ENCODE measurements at regions not wholly inside any gene's neighbourhood (a gene's known extent, or its start where the extent isn't known, plus 50 kb on each side); places are given as distances from the start of the nearest gene placed in this dataset.

GRCh38 chr12:105538880-105539279 is 208.4 kb downstream of the C12orf75 start:
- no peaks in the 10 kb centered on the region for H3K4me1 ChIP-seq (ENCODE audit: control insufficient read depth in 1 of 2, insufficient read depth in 2 of 2, low read length in 2 of 2)

GRCh38 chr12:105539735-105540134 is 209.2 kb downstream of the C12orf75 start:
- H3K27ac ChIP-seq (ENCODE audit: low read depth in 1 of 2, low read length in 2 of 2) = no peak overlapping the region
- no peak overlapping the region for H3K9ac ChIP-seq (ENCODE audit: insufficient read depth, low read length, poor library complexity, severe bottlenecking)
- H3K4me3 ChIP-seq (replicated peaks in 1 of 3; ENCODE audit: low read depth in 2 of 3, low read length in 3 of 3) = no peak overlapping the region
- no peaks in the 10 kb centered on the region for H4K20me1 ChIP-seq (ENCODE audit: insufficient read depth, low read length)
- no peak overlapping the region for H2AFZ ChIP-seq (ENCODE audit: insufficient read depth, low read depth, low read length, poor library complexity, severe bottlenecking)
- no peaks in the 10 kb centered on the region for H3K27me3 ChIP-seq (ENCODE audit: control insufficient read depth in 2 of 2, insufficient read depth in 2 of 2, low read length in 2 of 2)
- H3K4me1 Mint-ChIP-seq = no peaks in the 10 kb centered on the region
- intact Hi-C loops (cut with micrococcal nuclease) = no loop called here
- H3K4me3 Mint-ChIP-seq = no peak overlapping the region
- H3K4me1 ChIP-seq (ENCODE audit: control insufficient read depth in 1 of 2, insufficient read depth in 2 of 2, low read length in 2 of 2) = no peaks in the 10 kb centered on the region
- no peak overlapping the region for H3K27ac Mint-ChIP-seq
- H3K9me3 ChIP-seq (replicated peaks in 1 of 2; ENCODE audit: control insufficient read depth in 1 of 2, insufficient read depth in 1 of 2, low read length in 2 of 2) = peaks cover 5 to 9% of the 10 kb centered on the region in 2 donors
- no peak for TF ChIP-seq CTCF (IDR thresholded peaks at IDR 0.05)
- no peaks in the 10 kb centered on the region for H3K79me2 ChIP-seq (ENCODE audit: insufficient read depth, low read length)
- H3K36me3 ChIP-seq (replicated peaks in 1 of 2; ENCODE audit: control insufficient read depth in 1 of 2, insufficient read depth in 2 of 2, low read length in 2 of 2) = no peaks in the 10 kb centered on the region
- DNase-seq = no peak
- H3K4me2 ChIP-seq (replicated peaks; ENCODE audit: extremely low read depth, low read length, poor library complexity, severe bottlenecking) = no peak overlapping the region
- peaks cover 4 to 28% (median 10%) of the 10 kb centered on the region in 7 donors for H3K9me3 Mint-ChIP-seq
- peaks cover 2 to 7% (median 5%) of the 10 kb centered on the region in 3 donors for H3K27me3 Mint-ChIP-seq (ENCODE audit: low read depth in 3 of 3)
- WGBS (ENCODE audit: insufficient coverage) = 61% methylated on average over 3 of the region's 3 CpGs
- H3K36me3 Mint-ChIP-seq = no peaks in the 10 kb centered on the region

More at GRCh38 chr12:105538880-105539279, 208.4 kb downstream of the C12orf75 start:
- TF ChIP-seq CTCF (IDR thresholded peaks at IDR 0.05) = no peak
- Histone ChIP-seq H2AFZ (ENCODE audit: insufficient read depth, low read depth, low read length, poor library complexity, severe bottlenecking) (no peak overlapping the region), H3K9ac (ENCODE audit: insufficient read depth, low read length, poor library complexity, severe bottlenecking) (no peak overlapping the region), H3K79me2 (ENCODE audit: insufficient read depth, low read length) (no peaks in the 10 kb centered on the region), H3K9me3 (replicated peaks in 1 of 2; ENCODE audit: control insufficient read depth in 1 of 2, insufficient read depth in 1 of 2, low read length in 2 of 2) (peaks cover 5 to 12% of the 10 kb centered on the region in 2 donors), H3K4me2 (replicated peaks; ENCODE audit: extremely low read depth, low read length, poor library complexity, severe bottlenecking) (no peak overlapping the region), H4K20me1 (ENCODE audit: insufficient read depth, low read length) (no peaks in the 10 kb centered on the region), H3K4me3 (replicated peaks in 1 of 3; ENCODE audit: low read depth in 2 of 3, low read length in 3 of 3) (no peak overlapping the region), H3K36me3 (replicated peaks in 1 of 2; ENCODE audit: control insufficient read depth in 1 of 2, insufficient read depth in 2 of 2, low read length in 2 of 2) (no peaks in the 10 kb centered on the region), H3K27me3 (ENCODE audit: control insufficient read depth in 2 of 2, insufficient read depth in 2 of 2, low read length in 2 of 2) (no peaks in the 10 kb centered on the region), H3K27ac (ENCODE audit: low read depth in 1 of 2, low read length in 2 of 2) (no peak overlapping the region)
- no peak overlapping the region for H3K4me3 Mint-ChIP-seq
- no peaks in the 10 kb centered on the region for H3K36me3 Mint-ChIP-seq
- intact Hi-C loops (cut with micrococcal nuclease) = no loop called here
- H3K27me3 Mint-ChIP-seq (ENCODE audit: low read depth in 3 of 3) = peaks cover 2 to 6% (median 5%) of the 10 kb centered on the region in 3 donors
- peaks cover 0 to 32% (median 17%) of the 10 kb centered on the region in 7 donors for H3K9me3 Mint-ChIP-seq
- no peak overlapping the region for H3K27ac Mint-ChIP-seq
- H3K4me1 Mint-ChIP-seq = no peaks in the 10 kb centered on the region
- WGBS (ENCODE audit: insufficient coverage) = 96% methylated on average over 6 of the region's 10 CpGs
- DNase-seq = no peak
